ENCODE measurements at regions not wholly inside any gene's neighbourhood (a gene's known extent, or its start where the extent isn't known, plus 50 kb on each side); places are given as distances from the start of the nearest gene placed in this dataset.

DNA sequence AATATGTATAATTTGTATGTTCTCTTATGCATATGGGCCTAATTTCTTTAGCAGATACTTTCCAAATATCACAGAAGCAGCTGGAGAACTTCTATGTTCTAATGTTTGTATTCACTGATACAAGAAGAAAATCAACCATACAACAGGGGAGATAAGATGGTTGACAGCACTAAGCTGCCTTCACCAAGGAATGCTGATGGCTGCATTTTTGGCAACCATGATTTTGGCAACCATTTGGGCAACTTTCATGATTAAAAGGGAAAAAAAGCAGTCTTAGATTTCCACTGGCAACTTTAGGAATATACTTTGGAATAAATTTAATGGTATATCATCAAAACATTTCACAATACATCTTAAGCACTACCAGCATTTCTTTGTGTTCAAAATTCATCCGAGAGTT lies 740.3 kb upstream of the CDH6 start:
- H3K27me3 ChIP-seq (ENCODE audit: control insufficient read depth, insufficient read depth, low read length): no peaks in the 10 kb centered on the region
- FAIRE-seq (no peak), DNase-seq (no peak)
- no peak overlapping the region for H3K9ac ChIP-seq (ENCODE audit: low read length in 3 of 3)
- no peaks in the 10 kb centered on the region for H3K4me1 ChIP-seq (ENCODE audit: control insufficient read depth in 2 of 3, insufficient read depth in 2 of 3, low read depth in 1 of 3, low read length in 3 of 3)
- no peak overlapping the region for H3K27ac ChIP-seq (ENCODE audit: low read depth in 2 of 2, low read length in 2 of 2)
- no peak overlapping the region for H3K4me3 ChIP-seq (ENCODE audit: low read length in 3 of 3)
- intact Hi-C loops (cut with DNase I): no loop called here
- no peaks in the 10 kb centered on the region for H3K36me3 ChIP-seq (ENCODE audit: control insufficient read depth in 2 of 3, insufficient read depth in 3 of 3, low read length in 3 of 3)
- no peaks in the 10 kb centered on the region for H3K9me3 ChIP-seq (ENCODE audit: control insufficient read depth in 2 of 3, insufficient read depth in 1 of 3, low read length in 3 of 3)
- TF ChIP-seq, protein P1, sequence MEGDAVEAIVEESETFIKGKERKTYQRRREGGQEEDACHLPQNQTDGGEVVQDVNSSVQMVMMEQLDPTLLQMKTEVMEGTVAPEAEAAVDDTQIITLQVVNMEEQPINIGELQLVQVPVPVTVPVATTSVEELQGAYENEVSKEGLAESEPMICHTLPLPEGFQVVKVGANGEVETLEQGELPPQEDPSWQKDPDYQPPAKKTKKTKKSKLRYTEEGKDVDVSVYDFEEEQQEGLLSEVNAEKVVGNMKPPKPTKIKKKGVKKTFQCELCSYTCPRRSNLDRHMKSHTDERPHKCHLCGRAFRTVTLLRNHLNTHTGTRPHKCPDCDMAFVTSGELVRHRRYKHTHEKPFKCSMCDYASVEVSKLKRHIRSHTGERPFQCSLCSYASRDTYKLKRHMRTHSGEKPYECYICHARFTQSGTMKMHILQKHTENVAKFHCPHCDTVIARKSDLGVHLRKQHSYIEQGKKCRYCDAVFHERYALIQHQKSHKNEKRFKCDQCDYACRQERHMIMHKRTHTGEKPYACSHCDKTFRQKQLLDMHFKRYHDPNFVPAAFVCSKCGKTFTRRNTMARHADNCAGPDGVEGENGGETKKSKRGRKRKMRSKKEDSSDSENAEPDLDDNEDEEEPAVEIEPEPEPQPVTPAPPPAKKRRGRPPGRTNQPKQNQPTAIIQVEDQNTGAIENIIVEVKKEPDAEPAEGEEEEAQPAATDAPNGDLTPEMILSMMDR (IDR thresholded peaks at IDR 0.05; ENCODE audit: borderline replicate concordance, extremely low read depth, insufficient read depth): no peak

DNA sequence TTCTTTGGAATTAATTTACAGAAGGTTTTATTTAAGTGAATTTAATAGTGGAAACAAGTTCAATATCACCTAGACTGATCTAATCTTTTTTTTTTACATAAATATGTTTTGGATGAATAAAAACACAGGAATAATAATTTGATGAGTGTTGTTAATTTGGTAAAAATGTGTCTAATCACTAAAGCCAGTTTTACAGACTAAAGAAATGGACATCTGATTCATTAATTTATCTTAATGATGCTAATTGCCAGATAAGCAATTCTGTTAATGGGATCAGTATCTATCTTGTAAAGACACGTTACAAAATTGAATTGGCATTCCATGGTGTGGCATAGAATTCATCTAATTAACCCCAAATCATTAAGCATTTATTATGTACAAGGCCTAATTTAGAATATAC lies 743.3 kb upstream of the CDH6 start:
- Histone ChIP-seq H3K4me3 (ENCODE audit: low read length in 3 of 3) (no peak overlapping the region), H3K27ac (ENCODE audit: low read depth in 2 of 2, low read length in 2 of 2) (no peak overlapping the region), H3K9ac (ENCODE audit: low read length in 3 of 3) (no peak overlapping the region), H3K4me1 (ENCODE audit: control insufficient read depth in 2 of 3, insufficient read depth in 2 of 3, low read depth in 1 of 3, low read length in 3 of 3) (no peaks in the 10 kb centered on the region), H3K36me3 (ENCODE audit: control insufficient read depth in 2 of 3, insufficient read depth in 3 of 3, low read length in 3 of 3) (no peaks in the 10 kb centered on the region), H3K9me3 (ENCODE audit: control insufficient read depth in 2 of 3, insufficient read depth in 1 of 3, low read length in 3 of 3) (peaks cover 0 to 3% (median 2%) of the 10 kb centered on the region in 3 donors), H3K27me3 (ENCODE audit: control insufficient read depth, insufficient read depth, low read length) (no peaks in the 10 kb centered on the region)
- intact Hi-C loops (cut with DNase I): no loop called here
- DNase-seq: no peak
- TF ChIP-seq, protein P1 (IDR thresholded peaks at IDR 0.05; ENCODE audit: borderline replicate concordance, extremely low read depth, insufficient read depth): no peak
- FAIRE-seq: no peak

DNA sequence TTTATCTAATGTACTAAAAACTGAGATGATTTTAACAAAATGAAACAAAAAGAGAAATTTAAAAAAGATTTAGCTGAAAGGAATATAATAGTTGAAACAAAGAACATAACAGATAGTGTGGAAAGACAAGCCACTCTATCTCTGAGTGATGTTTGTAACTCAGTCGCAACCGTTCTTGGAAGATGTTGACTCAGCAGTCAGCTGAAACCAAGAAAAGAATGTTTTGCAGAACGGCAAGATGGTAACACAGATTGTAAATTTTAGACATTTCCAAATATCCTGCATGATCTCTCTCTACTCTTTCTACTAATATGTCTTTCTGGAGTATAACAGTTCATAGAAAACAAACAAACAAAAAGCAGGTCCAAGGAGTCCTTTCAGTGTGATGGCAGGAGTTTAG lies 746.1 kb upstream of the CDH6 start:
- TF ChIP-seq, protein P1 (IDR thresholded peaks at IDR 0.05; ENCODE audit: borderline replicate concordance, extremely low read depth, insufficient read depth): no peak
- DNase-seq (no peak), FAIRE-seq (no peak)
- Histone ChIP-seq H3K27me3 (ENCODE audit: control insufficient read depth, insufficient read depth, low read length) (no peaks in the 10 kb centered on the region), H3K4me3 (ENCODE audit: low read length in 3 of 3) (no peak overlapping the region), H3K9ac (ENCODE audit: low read length in 3 of 3) (no peak overlapping the region), H3K27ac (ENCODE audit: low read depth in 2 of 2, low read length in 2 of 2) (no peak overlapping the region), H3K9me3 (ENCODE audit: control insufficient read depth in 2 of 3, insufficient read depth in 1 of 3, low read length in 3 of 3) (peaks cover 0 to 3% (median 2%) of the 10 kb centered on the region in 3 donors), H3K36me3 (ENCODE audit: control insufficient read depth in 2 of 3, insufficient read depth in 3 of 3, low read length in 3 of 3) (no peaks in the 10 kb centered on the region), H3K4me1 (ENCODE audit: control insufficient read depth in 2 of 3, insufficient read depth in 2 of 3, low read depth in 1 of 3, low read length in 3 of 3) (no peaks in the 10 kb centered on the region)
- intact Hi-C loops (cut with DNase I): no loop called here

DNA sequence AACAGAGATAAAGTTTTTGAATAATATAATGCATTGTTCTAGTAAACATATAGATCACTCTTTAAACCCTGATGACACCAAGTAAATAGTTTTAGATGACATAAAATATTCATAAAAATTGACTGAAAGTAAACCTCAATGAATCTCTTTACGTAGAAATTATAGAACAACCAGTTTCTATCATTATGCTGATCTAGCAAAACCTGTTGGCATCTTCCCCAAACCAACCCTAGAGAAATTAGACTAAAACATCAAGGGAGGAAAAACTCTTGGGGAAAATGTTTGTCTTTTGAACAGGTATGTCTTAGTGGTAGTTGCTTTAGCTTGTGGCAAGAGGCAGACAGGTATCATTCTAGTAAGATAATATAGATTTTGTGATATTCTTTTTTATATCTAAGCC lies 747.0 kb upstream of the CDH6 start:
- TF ChIP-seq, protein P1 (IDR thresholded peaks at IDR 0.05; ENCODE audit: borderline replicate concordance, extremely low read depth, insufficient read depth): no peak
- DNase-seq: no peak
- Histone ChIP-seq H3K9me3 (ENCODE audit: control insufficient read depth in 2 of 3, insufficient read depth in 1 of 3, low read length in 3 of 3) (peaks cover 0 to 3% (median 2%) of the 10 kb centered on the region in 3 donors), H3K9ac (ENCODE audit: low read length in 3 of 3) (no peak overlapping the region), H3K27me3 (ENCODE audit: control insufficient read depth, insufficient read depth, low read length) (no peaks in the 10 kb centered on the region), H3K4me3 (ENCODE audit: low read length in 3 of 3) (no peak overlapping the region), H3K36me3 (ENCODE audit: control insufficient read depth in 2 of 3, insufficient read depth in 3 of 3, low read length in 3 of 3) (no peaks in the 10 kb centered on the region), H3K4me1 (ENCODE audit: control insufficient read depth in 2 of 3, insufficient read depth in 2 of 3, low read depth in 1 of 3, low read length in 3 of 3) (no peaks in the 10 kb centered on the region), H3K27ac (ENCODE audit: low read depth in 2 of 2, low read length in 2 of 2) (no peak overlapping the region)
- intact Hi-C loops (cut with DNase I): no loop called here
- FAIRE-seq: no peak
